Neural cell (in vitro differentiated cells): ENCODE measurements at regions not wholly inside any gene's neighbourhood (a gene's known extent, or its start where the extent isn't known, plus 50 kb on each side); places are given as distances from the start of the nearest gene placed in this dataset.

ENCODE experiments used
- H2AFZ ChIP-seq: fragments of 200-600, 300-800 bp; sonication (generic), shearing (Covaris generic); 2 replicates; pipeline ENCODE4 v1.6.0; 2014; ENCODE audit warnings: low read depth, mild to moderate bottlenecking, antibody characterized with exemption, low read length, moderate library complexity
- H3F3A ChIP-seq: fragments of 200-600 bp; shearing (Covaris generic); 2 replicates; pipeline ENCODE4 v1.6.1; 2016; ENCODE audit warnings: mild to moderate bottlenecking, moderate library complexity, mixed read lengths, antibody characterized with exemption, low read length; ENCODE audit not compliant: insufficient read depth, poor library complexity, severe bottlenecking
- H3K27ac ChIP-seq: fragments of 200-600, 300-800 bp; sonication (generic), shearing (Covaris generic); 2 replicates; pipeline ENCODE4 v1.5.1; 2014; ENCODE audit warnings: mild to moderate bottlenecking, low read length, moderate library complexity
- H3K27me3 ChIP-seq: fragments of 300-800, 200-600 bp; sonication (generic), shearing (Covaris generic); 2 replicates; pipeline ENCODE4 v1.6.0; 2014; ENCODE audit warnings: mild to moderate bottlenecking, low read depth, low read length, moderate library complexity; ENCODE audit not compliant: insufficient read depth
- H3K36me3 ChIP-seq: fragments of 300-800, 200-600 bp; sonication (generic), shearing (Covaris generic); 2 replicates; pipeline ENCODE4 v1.5.1; 2014; ENCODE audit warnings: mild to moderate bottlenecking, antibody characterized with exemption, low read length, moderate library complexity; ENCODE audit not compliant: insufficient read depth
- H3K4me2 ChIP-seq: fragments of 300-800, 200-600 bp; sonication (generic), shearing (Covaris generic); 2 replicates; pipeline ENCODE4 v1.6.0; 2014; ENCODE audit warnings: mild to moderate bottlenecking, low read length
- H3K4me3 ChIP-seq: fragments of 300-800, 200-600 bp; sonication (generic), shearing (Covaris generic); 2 replicates; pipeline ENCODE4 v1.5.1; 2014; ENCODE audit warnings: mild to moderate bottlenecking, low read length, moderate library complexity
- H3K79me2 ChIP-seq: fragments of 200-600 bp; shearing (Covaris generic); replicated peaks from 2 replicates; pipeline ENCODE4 v1.6.0; 2014; ENCODE audit warnings: mild to moderate bottlenecking, low read length, moderate library complexity; ENCODE audit not compliant: insufficient read depth
- H3K9ac ChIP-seq: fragments of 300-800, 200-600 bp; sonication (generic), shearing (Covaris generic); 2 replicates; pipeline ENCODE4 v1.6.1; 2016; ENCODE audit warnings: mild to moderate bottlenecking, low read length, mixed read lengths
- H3K9me2 ChIP-seq: fragments of 200-600 bp; shearing (Covaris generic); 2 replicates; pipeline ENCODE4 v1.6.1; 2016; ENCODE audit warnings: mild to moderate bottlenecking, low read length, mixed read lengths; ENCODE audit not compliant: insufficient read depth
- H3K9me3 ChIP-seq: fragments of 200-600, 300-800 bp; sonication (generic), shearing (Covaris generic); 2 replicates; pipeline ENCODE4 v1.6.1; 2016; ENCODE audit warnings: mild to moderate bottlenecking, mixed run types, low read length, moderate library complexity, mixed read lengths
- H4K20me1 ChIP-seq: fragments of 200-600 bp; shearing (Covaris generic); 2 replicates; pipeline ENCODE4 v1.6.1; 2016; ENCODE audit warnings: mild to moderate bottlenecking, mixed run types; ENCODE audit not compliant: insufficient read depth
- EP300 ChIP-seq: fragments of 450-650 bp; conservative IDR thresholded peaks from 2 replicates; pipeline ENCODE4 v1.6.1; 2014; ENCODE audit warnings: antibody characterized with exemption, mild to moderate bottlenecking, moderate library complexity; ENCODE audit not compliant: poor library complexity, severe bottlenecking
- EZH2 ChIP-seq: fragments of 200-600, 300-800 bp; shearing (Covaris generic), sonication (generic); IDR thresholded peaks from 2 replicates; pipeline ENCODE4 v1.6.1; 2014; ENCODE audit warnings: antibody characterized with exemption, low read length, borderline replicate concordance, mild to moderate bottlenecking; ENCODE audit not compliant: insufficient read depth, poor library complexity, severe bottlenecking
- MXI1 ChIP-seq: fragments of 450-650 bp; conservative IDR thresholded peaks from 2 replicates; pipeline ENCODE4 v1.6.1; 2014; ENCODE audit warnings: antibody characterized with exemption, mild to moderate bottlenecking; ENCODE audit not compliant: poor library complexity, severe bottlenecking
- POLR2AphosphoS5 ChIP-seq: IDR thresholded peaks from 2 replicates; pipeline ENCODE4 v1.6.1; 2012
- RAD21 ChIP-seq: fragments of 450-650 bp; conservative IDR thresholded peaks from 2 replicates; pipeline ENCODE4 v1.6.1; 2014; ENCODE audit warnings: antibody characterized with exemption, mild to moderate bottlenecking, moderate library complexity
- REST ChIP-seq: IDR thresholded peaks from 2 replicates; pipeline ENCODE4 v1.6.1; 2012; ENCODE audit warnings: borderline replicate concordance
- SMC3 ChIP-seq: fragments of 450-650 bp; conservative IDR thresholded peaks from 2 replicates; pipeline ENCODE4 v1.6.1; 2014; ENCODE audit warnings: antibody characterized with exemption, mild to moderate bottlenecking, moderate library complexity; ENCODE audit not compliant: poor library complexity
- TAF1 ChIP-seq: IDR thresholded peaks from 2 replicates; pipeline ENCODE4 v1.6.1; 2012; ENCODE audit warnings: low read depth
- TF ChIP-seq, protein P1 (sequence below): fragments of 450-650 bp; IDR thresholded peaks from 2 replicates; pipeline ENCODE4 v1.5.1; 2014; ENCODE audit warnings: antibody characterized with exemption, mild to moderate bottlenecking, moderate library complexity; ENCODE audit not compliant: poor library complexity, severe bottlenecking

DNA sequence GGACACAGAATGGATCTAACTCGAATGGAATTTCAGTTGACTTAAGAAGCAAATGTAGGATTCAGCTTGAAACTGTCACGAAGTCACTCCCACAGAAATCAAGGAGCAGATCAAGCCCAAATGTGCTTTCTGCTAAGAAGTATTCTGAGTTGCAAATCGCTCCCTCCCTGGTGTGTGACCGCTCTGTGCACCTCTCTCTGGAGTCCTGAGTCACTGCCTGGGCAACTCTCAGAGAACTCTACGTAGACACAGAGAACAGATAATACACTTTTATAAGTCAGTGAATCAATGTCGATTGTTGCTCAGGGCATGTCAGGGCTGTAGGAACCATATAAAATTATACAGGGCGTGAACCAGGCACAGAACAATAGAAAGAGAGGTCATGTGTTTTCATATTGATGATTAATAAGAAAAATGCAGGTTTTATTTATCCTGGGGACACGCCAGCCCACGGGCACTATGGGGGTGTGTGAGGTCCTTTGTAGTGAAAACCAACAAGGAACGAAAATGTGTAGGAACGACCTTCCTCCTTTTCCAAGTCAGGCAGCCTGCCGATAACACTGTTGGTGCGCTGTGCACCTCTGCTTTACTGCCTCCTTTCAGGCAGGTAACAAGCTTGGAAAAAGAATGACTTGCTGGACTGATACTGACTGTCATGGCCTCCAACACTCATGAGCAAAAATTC, 248.1 kb upstream of the FOXQ1 start:
- Histone ChIP-seq H3K27me3 (no peaks in the 10 kb centered on the region), H3K4me3 (no peak overlapping the region), H3F3A (no peaks in the 10 kb centered on the region), H3K9ac (no peak overlapping the region), H3K27ac (no peak overlapping the region), H3K79me2 (no peaks in the 10 kb centered on the region), H3K4me2 (no peak overlapping the region), H3K9me3 (no peaks in the 10 kb centered on the region), H2AFZ (no peak overlapping the region), H3K9me2 (no peaks in the 10 kb centered on the region), H3K36me3 (no peaks in the 10 kb centered on the region), H4K20me1 (no peaks in the 10 kb centered on the region)
- TF ChIP-seq REST (no peak), TAF1 (no peak), MXI1 (no peak), POLR2AphosphoS5 (no peak), EZH2 (no peak), EP300 (no peak), RAD21 (no peak), SMC3 (no peak)
- TF ChIP-seq, protein P1, sequence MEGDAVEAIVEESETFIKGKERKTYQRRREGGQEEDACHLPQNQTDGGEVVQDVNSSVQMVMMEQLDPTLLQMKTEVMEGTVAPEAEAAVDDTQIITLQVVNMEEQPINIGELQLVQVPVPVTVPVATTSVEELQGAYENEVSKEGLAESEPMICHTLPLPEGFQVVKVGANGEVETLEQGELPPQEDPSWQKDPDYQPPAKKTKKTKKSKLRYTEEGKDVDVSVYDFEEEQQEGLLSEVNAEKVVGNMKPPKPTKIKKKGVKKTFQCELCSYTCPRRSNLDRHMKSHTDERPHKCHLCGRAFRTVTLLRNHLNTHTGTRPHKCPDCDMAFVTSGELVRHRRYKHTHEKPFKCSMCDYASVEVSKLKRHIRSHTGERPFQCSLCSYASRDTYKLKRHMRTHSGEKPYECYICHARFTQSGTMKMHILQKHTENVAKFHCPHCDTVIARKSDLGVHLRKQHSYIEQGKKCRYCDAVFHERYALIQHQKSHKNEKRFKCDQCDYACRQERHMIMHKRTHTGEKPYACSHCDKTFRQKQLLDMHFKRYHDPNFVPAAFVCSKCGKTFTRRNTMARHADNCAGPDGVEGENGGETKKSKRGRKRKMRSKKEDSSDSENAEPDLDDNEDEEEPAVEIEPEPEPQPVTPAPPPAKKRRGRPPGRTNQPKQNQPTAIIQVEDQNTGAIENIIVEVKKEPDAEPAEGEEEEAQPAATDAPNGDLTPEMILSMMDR, result no peak

- Histone ChIP-seq H3K9me3 (no peaks in the 10 kb centered on the region), H3K9me2 (no peaks in the 10 kb centered on the region), H3K27ac (no peak overlapping the region), H3K4me2 (no peak overlapping the region), H3K9ac (no peak overlapping the region), H3F3A (no peaks in the 10 kb centered on the region), H3K27me3 (no peaks in the 10 kb centered on the region), H3K79me2 (no peaks in the 10 kb centered on the region), H4K20me1 (no peaks in the 10 kb centered on the region), H3K4me3 (no peak overlapping the region), H3K36me3 (no peaks in the 10 kb centered on the region), H2AFZ (no peak overlapping the region)
- TF ChIP-seq REST (no peak), POLR2AphosphoS5 (no peak), SMC3 (no peak), TAF1 (no peak), MXI1 (no peak), EZH2 (no peak), EP300 (no peak), RAD21 (no peak)
- TF ChIP-seq, protein P1, result no peak
These were observed 248.9 kb upstream of the FOXQ1 start for GRCh38 chr6:1062786-1063545.
